WTC11 (cell line): ENCODE measurements at regions not wholly inside any gene's neighbourhood (a gene's known extent, or its start where the extent isn't known, plus 50 kb on each side); places are given as distances from the start of the nearest gene placed in this dataset.

Experiments used
- ETV6 ChIP-seq: sonication (generic); formaldehyde crosslinking; IDR thresholded peaks from 2 replicates; pipeline ENCODE4 v1.8.1; 2022; ENCODE audit warnings: mild to moderate bottlenecking, missing genetic modification reagents
- FOXJ3 ChIP-seq: sonication (generic); formaldehyde crosslinking; IDR thresholded peaks from 2 replicates; pipeline ENCODE4 v1.9.0; 2021; ENCODE audit warnings: missing genetic modification reagents, mild to moderate bottlenecking, borderline replicate concordance
- MAX ChIP-seq: sonication (generic); formaldehyde crosslinking; IDR thresholded peaks from 2 replicates; pipeline ENCODE4 v1.8.0; 2022; ENCODE audit warnings: mild to moderate bottlenecking, missing genetic modification reagents
- MLX ChIP-seq: sonication (generic); formaldehyde crosslinking; IDR thresholded peaks from 2 replicates; pipeline ENCODE4 v1.8.1; 2023; ENCODE audit warnings: mild to moderate bottlenecking, missing genetic modification reagents, moderate library complexity
- RELA ChIP-seq: sonication (generic); formaldehyde crosslinking; IDR thresholded peaks from 2 replicates; pipeline ENCODE4 v1.8.1; 2022; ENCODE audit warnings: missing genetic modification reagents, mild to moderate bottlenecking, borderline replicate concordance
- STAT6 ChIP-seq: sonication (generic); formaldehyde crosslinking; conservative IDR thresholded peaks from 2 replicates; pipeline ENCODE4 v1.8.1; 2023; ENCODE audit warnings: mild to moderate bottlenecking, low read depth, missing genetic modification reagents, moderate library complexity
- USF1 ChIP-seq: sonication (generic); formaldehyde crosslinking; IDR thresholded peaks from 2 replicates; pipeline ENCODE4 v1.8.0; 2022; ENCODE audit warnings: mild to moderate bottlenecking, missing genetic modification reagents
- ZMAT4 ChIP-seq: fragments of 250-450 bp; sonication (Bioruptor Pico); IDR thresholded peaks from 2 replicates; pipeline ENCODE4 v1.9.0; 2021; ENCODE audit warnings: mild to moderate bottlenecking
- TF ChIP-seq, protein P1 (sequence below): fragments of 250-450 bp; sonication (Bioruptor Pico); IDR thresholded peaks from 2 replicates; pipeline ENCODE4 v1.9.0; 2021; ENCODE audit warnings: moderate library complexity, mild to moderate bottlenecking, inconsistent platforms, borderline replicate concordance
- TF ChIP-seq, protein P2 (sequence below): fragments of 200-600 bp; IDR thresholded peaks from 2 replicates; pipeline ENCODE4 v1.8.0; 2022; ENCODE audit warnings: antibody characterized with exemption
- TF ChIP-seq, protein P3 (sequence below): fragments of 250-450 bp; sonication (Bioruptor Pico); IDR thresholded peaks from 2 replicates; pipeline ENCODE4 v1.9.0; 2021; ENCODE audit warnings: mild to moderate bottlenecking, borderline replicate concordance
- TF ChIP-seq, protein P4 (sequence below): sonication (generic); formaldehyde crosslinking; IDR thresholded peaks from 2 replicates; pipeline ENCODE4 v1.8.0; 2023; ENCODE audit warnings: missing genetic modification reagents, mild to moderate bottlenecking, borderline replicate concordance
- TF ChIP-seq, protein P5 (sequence below): sonication (generic); formaldehyde crosslinking; IDR thresholded peaks from 2 replicates; pipeline ENCODE4 v1.8.1; 2023; ENCODE audit warnings: mild to moderate bottlenecking, missing genetic modification reagents, borderline replicate concordance
- TF ChIP-seq, protein P6 (sequence below): sonication (generic); formaldehyde crosslinking; IDR thresholded peaks from 2 replicates; pipeline ENCODE4 v1.8.1; 2023; ENCODE audit warnings: mild to moderate bottlenecking, missing genetic modification reagents

DNA sequence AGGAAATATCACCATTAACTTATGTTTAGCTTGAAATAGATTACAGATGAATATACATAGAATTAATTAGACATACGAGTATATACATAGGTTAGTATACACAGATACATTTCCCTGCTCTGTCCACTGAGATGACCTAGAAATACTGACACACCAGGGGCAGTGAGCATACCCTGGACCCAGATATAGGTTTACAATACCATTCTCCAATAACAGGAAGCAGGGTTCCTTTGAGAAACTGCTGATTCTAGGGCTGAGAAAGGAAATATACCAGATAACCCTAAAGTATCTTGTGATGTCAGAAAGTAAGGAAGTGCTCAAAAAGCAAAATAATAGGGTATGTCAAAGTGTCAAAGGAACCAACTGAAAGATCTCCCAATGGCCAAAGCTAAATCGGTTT lies 322.5 kb downstream of the HAO1 start:
- TF ChIP-seq, protein P1, sequence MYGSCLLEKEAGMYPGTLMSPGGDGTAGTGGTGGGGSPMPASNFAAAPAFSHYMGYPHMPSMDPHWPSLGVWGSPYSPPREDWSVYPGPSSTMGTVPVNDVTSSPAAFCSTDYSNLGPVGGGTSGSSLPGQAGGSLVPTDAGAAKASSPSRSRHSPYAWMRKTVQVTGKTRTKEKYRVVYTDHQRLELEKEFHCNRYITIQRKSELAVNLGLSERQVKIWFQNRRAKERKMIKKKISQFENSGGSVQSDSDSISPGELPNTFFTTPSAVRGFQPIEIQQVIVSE (CRISPR knock-in tag) = no peak
- no peak for TF ChIP-seq USF1 (CRISPR knock-in tag)
- TF ChIP-seq, protein P2, sequence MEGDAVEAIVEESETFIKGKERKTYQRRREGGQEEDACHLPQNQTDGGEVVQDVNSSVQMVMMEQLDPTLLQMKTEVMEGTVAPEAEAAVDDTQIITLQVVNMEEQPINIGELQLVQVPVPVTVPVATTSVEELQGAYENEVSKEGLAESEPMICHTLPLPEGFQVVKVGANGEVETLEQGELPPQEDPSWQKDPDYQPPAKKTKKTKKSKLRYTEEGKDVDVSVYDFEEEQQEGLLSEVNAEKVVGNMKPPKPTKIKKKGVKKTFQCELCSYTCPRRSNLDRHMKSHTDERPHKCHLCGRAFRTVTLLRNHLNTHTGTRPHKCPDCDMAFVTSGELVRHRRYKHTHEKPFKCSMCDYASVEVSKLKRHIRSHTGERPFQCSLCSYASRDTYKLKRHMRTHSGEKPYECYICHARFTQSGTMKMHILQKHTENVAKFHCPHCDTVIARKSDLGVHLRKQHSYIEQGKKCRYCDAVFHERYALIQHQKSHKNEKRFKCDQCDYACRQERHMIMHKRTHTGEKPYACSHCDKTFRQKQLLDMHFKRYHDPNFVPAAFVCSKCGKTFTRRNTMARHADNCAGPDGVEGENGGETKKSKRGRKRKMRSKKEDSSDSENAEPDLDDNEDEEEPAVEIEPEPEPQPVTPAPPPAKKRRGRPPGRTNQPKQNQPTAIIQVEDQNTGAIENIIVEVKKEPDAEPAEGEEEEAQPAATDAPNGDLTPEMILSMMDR = no peak
- TF ChIP-seq, protein P3, sequence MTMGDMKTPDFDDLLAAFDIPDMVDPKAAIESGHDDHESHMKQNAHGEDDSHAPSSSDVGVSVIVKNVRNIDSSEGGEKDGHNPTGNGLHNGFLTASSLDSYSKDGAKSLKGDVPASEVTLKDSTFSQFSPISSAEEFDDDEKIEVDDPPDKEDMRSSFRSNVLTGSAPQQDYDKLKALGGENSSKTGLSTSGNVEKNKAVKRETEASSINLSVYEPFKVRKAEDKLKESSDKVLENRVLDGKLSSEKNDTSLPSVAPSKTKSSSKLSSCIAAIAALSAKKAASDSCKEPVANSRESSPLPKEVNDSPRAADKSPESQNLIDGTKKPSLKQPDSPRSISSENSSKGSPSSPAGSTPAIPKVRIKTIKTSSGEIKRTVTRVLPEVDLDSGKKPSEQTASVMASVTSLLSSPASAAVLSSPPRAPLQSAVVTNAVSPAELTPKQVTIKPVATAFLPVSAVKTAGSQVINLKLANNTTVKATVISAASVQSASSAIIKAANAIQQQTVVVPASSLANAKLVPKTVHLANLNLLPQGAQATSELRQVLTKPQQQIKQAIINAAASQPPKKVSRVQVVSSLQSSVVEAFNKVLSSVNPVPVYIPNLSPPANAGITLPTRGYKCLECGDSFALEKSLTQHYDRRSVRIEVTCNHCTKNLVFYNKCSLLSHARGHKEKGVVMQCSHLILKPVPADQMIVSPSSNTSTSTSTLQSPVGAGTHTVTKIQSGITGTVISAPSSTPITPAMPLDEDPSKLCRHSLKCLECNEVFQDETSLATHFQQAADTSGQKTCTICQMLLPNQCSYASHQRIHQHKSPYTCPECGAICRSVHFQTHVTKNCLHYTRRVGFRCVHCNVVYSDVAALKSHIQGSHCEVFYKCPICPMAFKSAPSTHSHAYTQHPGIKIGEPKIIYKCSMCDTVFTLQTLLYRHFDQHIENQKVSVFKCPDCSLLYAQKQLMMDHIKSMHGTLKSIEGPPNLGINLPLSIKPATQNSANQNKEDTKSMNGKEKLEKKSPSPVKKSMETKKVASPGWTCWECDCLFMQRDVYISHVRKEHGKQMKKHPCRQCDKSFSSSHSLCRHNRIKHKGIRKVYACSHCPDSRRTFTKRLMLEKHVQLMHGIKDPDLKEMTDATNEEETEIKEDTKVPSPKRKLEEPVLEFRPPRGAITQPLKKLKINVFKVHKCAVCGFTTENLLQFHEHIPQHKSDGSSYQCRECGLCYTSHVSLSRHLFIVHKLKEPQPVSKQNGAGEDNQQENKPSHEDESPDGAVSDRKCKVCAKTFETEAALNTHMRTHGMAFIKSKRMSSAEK (CRISPR knock-in tag) = no peak
- TF ChIP-seq, protein P4, sequence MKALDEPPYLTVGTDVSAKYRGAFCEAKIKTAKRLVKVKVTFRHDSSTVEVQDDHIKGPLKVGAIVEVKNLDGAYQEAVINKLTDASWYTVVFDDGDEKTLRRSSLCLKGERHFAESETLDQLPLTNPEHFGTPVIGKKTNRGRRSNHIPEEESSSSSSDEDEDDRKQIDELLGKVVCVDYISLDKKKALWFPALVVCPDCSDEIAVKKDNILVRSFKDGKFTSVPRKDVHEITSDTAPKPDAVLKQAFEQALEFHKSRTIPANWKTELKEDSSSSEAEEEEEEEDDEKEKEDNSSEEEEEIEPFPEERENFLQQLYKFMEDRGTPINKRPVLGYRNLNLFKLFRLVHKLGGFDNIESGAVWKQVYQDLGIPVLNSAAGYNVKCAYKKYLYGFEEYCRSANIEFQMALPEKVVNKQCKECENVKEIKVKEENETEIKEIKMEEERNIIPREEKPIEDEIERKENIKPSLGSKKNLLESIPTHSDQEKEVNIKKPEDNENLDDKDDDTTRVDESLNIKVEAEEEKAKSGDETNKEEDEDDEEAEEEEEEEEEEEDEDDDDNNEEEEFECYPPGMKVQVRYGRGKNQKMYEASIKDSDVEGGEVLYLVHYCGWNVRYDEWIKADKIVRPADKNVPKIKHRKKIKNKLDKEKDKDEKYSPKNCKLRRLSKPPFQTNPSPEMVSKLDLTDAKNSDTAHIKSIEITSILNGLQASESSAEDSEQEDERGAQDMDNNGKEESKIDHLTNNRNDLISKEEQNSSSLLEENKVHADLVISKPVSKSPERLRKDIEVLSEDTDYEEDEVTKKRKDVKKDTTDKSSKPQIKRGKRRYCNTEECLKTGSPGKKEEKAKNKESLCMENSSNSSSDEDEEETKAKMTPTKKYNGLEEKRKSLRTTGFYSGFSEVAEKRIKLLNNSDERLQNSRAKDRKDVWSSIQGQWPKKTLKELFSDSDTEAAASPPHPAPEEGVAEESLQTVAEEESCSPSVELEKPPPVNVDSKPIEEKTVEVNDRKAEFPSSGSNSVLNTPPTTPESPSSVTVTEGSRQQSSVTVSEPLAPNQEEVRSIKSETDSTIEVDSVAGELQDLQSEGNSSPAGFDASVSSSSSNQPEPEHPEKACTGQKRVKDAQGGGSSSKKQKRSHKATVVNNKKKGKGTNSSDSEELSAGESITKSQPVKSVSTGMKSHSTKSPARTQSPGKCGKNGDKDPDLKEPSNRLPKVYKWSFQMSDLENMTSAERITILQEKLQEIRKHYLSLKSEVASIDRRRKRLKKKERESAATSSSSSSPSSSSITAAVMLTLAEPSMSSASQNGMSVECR (CRISPR knock-in tag) = no peak
- TF ChIP-seq ETV6 (CRISPR knock-in tag) = no peak
- no peak for TF ChIP-seq FOXJ3
- TF ChIP-seq, protein P5, sequence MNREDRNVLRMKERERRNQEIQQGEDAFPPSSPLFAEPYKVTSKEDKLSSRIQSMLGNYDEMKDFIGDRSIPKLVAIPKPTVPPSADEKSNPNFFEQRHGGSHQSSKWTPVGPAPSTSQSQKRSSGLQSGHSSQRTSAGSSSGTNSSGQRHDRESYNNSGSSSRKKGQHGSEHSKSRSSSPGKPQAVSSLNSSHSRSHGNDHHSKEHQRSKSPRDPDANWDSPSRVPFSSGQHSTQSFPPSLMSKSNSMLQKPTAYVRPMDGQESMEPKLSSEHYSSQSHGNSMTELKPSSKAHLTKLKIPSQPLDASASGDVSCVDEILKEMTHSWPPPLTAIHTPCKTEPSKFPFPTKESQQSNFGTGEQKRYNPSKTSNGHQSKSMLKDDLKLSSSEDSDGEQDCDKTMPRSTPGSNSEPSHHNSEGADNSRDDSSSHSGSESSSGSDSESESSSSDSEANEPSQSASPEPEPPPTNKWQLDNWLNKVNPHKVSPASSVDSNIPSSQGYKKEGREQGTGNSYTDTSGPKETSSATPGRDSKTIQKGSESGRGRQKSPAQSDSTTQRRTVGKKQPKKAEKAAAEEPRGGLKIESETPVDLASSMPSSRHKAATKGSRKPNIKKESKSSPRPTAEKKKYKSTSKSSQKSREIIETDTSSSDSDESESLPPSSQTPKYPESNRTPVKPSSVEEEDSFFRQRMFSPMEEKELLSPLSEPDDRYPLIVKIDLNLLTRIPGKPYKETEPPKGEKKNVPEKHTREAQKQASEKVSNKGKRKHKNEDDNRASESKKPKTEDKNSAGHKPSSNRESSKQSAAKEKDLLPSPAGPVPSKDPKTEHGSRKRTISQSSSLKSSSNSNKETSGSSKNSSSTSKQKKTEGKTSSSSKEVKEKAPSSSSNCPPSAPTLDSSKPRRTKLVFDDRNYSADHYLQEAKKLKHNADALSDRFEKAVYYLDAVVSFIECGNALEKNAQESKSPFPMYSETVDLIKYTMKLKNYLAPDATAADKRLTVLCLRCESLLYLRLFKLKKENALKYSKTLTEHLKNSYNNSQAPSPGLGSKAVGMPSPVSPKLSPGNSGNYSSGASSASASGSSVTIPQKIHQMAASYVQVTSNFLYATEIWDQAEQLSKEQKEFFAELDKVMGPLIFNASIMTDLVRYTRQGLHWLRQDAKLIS (CRISPR knock-in tag) = no peak
- no peak for TF ChIP-seq RELA (CRISPR knock-in tag)
- TF ChIP-seq MLX (CRISPR knock-in tag) = no peak
- no peak for TF ChIP-seq ZMAT4 (CRISPR knock-in tag)
- TF ChIP-seq, protein P6, sequence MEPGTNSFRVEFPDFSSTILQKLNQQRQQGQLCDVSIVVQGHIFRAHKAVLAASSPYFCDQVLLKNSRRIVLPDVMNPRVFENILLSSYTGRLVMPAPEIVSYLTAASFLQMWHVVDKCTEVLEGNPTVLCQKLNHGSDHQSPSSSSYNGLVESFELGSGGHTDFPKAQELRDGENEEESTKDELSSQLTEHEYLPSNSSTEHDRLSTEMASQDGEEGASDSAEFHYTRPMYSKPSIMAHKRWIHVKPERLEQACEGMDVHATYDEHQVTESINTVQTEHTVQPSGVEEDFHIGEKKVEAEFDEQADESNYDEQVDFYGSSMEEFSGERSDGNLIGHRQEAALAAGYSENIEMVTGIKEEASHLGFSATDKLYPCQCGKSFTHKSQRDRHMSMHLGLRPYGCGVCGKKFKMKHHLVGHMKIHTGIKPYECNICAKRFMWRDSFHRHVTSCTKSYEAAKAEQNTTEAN (CRISPR knock-in tag) = no peak
- TF ChIP-seq MAX = no peak
- no peak for TF ChIP-seq STAT6
